OCI-LY1 (cell line): ENCODE measurements at regions not wholly inside any gene's neighbourhood (a gene's known extent, or its start where the extent isn't known, plus 50 kb on each side); places are given as distances from the start of the nearest gene placed in this dataset.

Source experiments
- EZH2 ChIP-seq: fragments of 200-600 bp; sonication (generic), shearing (Covaris generic); IDR thresholded peaks from 2 replicates; pipeline ENCODE4 v1.8.0; 2017; ENCODE audit warnings: borderline replicate concordance, mixed run types, mild to moderate bottlenecking, antibody characterized with exemption, low read length, moderate library complexity, mixed read lengths
- TF ChIP-seq, protein P1 (sequence below): fragments of 200-600 bp; sonication (generic), shearing (Covaris generic); IDR thresholded peaks from 2 replicates; pipeline ENCODE4 v1.5.1; 2017; ENCODE audit warnings: mild to moderate bottlenecking, antibody characterized with exemption, low read length, moderate library complexity, mixed read lengths

DNA sequence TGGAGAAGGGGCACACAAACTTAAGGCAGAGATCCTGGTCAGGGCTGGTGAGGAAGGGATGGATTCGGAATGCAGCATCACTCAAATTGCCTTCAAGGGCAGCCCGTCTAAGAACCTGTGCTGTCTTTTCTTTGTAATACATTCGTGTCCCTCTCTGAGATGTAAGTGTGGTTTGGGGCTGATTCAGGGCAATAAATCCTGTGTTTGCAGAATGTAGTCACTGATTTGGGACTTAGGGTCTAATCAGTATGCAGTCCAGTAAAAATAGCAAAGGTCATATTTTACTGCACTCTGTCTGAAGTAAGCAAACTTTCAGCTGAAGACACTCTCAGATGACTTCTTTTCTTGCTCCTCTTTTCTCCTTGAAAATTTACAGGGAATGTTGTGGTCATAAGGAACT is 93.8 kb upstream of the C1QTNF9B start:
- TF ChIP-seq, protein P1, sequence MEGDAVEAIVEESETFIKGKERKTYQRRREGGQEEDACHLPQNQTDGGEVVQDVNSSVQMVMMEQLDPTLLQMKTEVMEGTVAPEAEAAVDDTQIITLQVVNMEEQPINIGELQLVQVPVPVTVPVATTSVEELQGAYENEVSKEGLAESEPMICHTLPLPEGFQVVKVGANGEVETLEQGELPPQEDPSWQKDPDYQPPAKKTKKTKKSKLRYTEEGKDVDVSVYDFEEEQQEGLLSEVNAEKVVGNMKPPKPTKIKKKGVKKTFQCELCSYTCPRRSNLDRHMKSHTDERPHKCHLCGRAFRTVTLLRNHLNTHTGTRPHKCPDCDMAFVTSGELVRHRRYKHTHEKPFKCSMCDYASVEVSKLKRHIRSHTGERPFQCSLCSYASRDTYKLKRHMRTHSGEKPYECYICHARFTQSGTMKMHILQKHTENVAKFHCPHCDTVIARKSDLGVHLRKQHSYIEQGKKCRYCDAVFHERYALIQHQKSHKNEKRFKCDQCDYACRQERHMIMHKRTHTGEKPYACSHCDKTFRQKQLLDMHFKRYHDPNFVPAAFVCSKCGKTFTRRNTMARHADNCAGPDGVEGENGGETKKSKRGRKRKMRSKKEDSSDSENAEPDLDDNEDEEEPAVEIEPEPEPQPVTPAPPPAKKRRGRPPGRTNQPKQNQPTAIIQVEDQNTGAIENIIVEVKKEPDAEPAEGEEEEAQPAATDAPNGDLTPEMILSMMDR = no peak
- TF ChIP-seq EZH2 = no peak
